Endothelial cell (in vitro differentiated cells): ENCODE measurements at regions not wholly inside any gene's neighbourhood (a gene's known extent, or its start where the extent isn't known, plus 50 kb on each side); places are given as distances from the start of the nearest gene placed in this dataset.
"Not testable (repeated sequence)": the region's sequence is repeated elsewhere in the genome, so short reads cannot be mapped to it uniquely, and the experiment has no call there.

Source experiments
- DNase-seq: peaks from one replicate; pipeline ENCODE4 v3.0.0; 2021; ENCODE audit warnings: low spot score
- H3K27ac Mint-ChIP-seq: one replicate; pipeline ENCODE4 v1.8.0; 2021; ENCODE audit warnings: mixed read lengths, inconsistent platforms; ENCODE audit not compliant: unreplicated experiment
- H3K27me3 Mint-ChIP-seq: one replicate; pipeline ENCODE4 v1.8.0; 2021; ENCODE audit warnings: mild to moderate bottlenecking, moderate library complexity, mixed read lengths, inconsistent platforms; ENCODE audit not compliant: unreplicated experiment
- H3K36me3 Mint-ChIP-seq: one replicate; pipeline ENCODE4 v1.8.0; 2021; ENCODE audit warnings: mild to moderate bottlenecking, low read depth, mixed read lengths, inconsistent platforms; ENCODE audit not compliant: unreplicated experiment
- H3K4me1 Mint-ChIP-seq: one replicate; pipeline ENCODE4 v1.8.0; 2021; ENCODE audit warnings: mild to moderate bottlenecking, mixed read lengths, inconsistent platforms; ENCODE audit not compliant: unreplicated experiment
- H3K4me3 Mint-ChIP-seq: one replicate; pipeline ENCODE4 v1.8.0; 2021; ENCODE audit warnings: mild to moderate bottlenecking, mixed read lengths, inconsistent platforms; ENCODE audit not compliant: unreplicated experiment
- H3K9me3 Mint-ChIP-seq: one replicate; pipeline ENCODE4 v1.8.0; 2021; ENCODE audit warnings: mixed read lengths, inconsistent platforms; ENCODE audit not compliant: unreplicated experiment
- CTCF ChIP-seq: fragments of 200-600 bp; sonication (generic); IDR thresholded peaks from one replicate; pipeline ENCODE4 v1.5.0; 2021; ENCODE audit warnings: antibody characterized with exemption; ENCODE audit not compliant: unreplicated experiment

- peaks cover 4% of the 10 kb centered on the region for H3K4me1 Mint-ChIP-seq
- H3K27me3 Mint-ChIP-seq: peaks cover 2% of the 10 kb centered on the region
- TF ChIP-seq CTCF: no peak
- no peaks in the 10 kb centered on the region for H3K9me3 Mint-ChIP-seq
- no peaks in the 10 kb centered on the region for H3K36me3 Mint-ChIP-seq
- H3K4me3 Mint-ChIP-seq: no peak overlapping the region
- DNase-seq: no peak
- H3K27ac Mint-ChIP-seq: no peak overlapping the region
These were observed 500.0 kb upstream of the IL12A start for GRCh38 chr3:159488602-159489001.

GRCh38 chr3:159497361-159497760 lies 491.3 kb upstream of the IL12A start:
- no peak for DNase-seq
- Mint-ChIP-seq H3K9me3 (no peaks in the 10 kb centered on the region), H3K27ac (no peak overlapping the region), H3K4me3 (no peak overlapping the region), H3K4me1 (peaks cover 9% of the 10 kb centered on the region), H3K36me3 (no peaks in the 10 kb centered on the region), H3K27me3 (peaks cover 2% of the 10 kb centered on the region)
- TF ChIP-seq CTCF: no peak

GRCh38 chr3:159499031-159499793 lies 489.4 kb upstream of the IL12A start:
- Mint-ChIP-seq H3K4me1 (peaks cover 9% of the 10 kb centered on the region), H3K27ac (no peak overlapping the region), H3K4me3 (no peak overlapping the region), H3K27me3 (peaks cover 2% of the 10 kb centered on the region), H3K36me3 (no peaks in the 10 kb centered on the region), H3K9me3 (no peaks in the 10 kb centered on the region)
- DNase-seq: no peak
- TF ChIP-seq CTCF: no peak

GRCh38 chr3:159501029-159501428 lies 487.6 kb upstream of the IL12A start:
- Mint-ChIP-seq H3K27me3 (no peaks in the 10 kb centered on the region), H3K9me3 (no peaks in the 10 kb centered on the region), H3K27ac (no peak overlapping the region), H3K4me3 (no peak overlapping the region), H3K36me3 (no peaks in the 10 kb centered on the region), H3K4me1 (peaks cover 9% of the 10 kb centered on the region)
- DNase-seq: no peak
- TF ChIP-seq CTCF: no peak

- Mint-ChIP-seq H3K36me3 (no peaks in the 10 kb centered on the region), H3K27ac (no peak overlapping the region), H3K27me3 (no peaks in the 10 kb centered on the region), H3K4me1 (peaks cover under 1% of the 10 kb centered on the region), H3K9me3 (no peaks in the 10 kb centered on the region), H3K4me3 (no peak overlapping the region)
- no peak for DNase-seq
- TF ChIP-seq CTCF: no peak
These were observed 485.6 kb upstream of the IL12A start for GRCh38 chr3:159502986-159503385.

- H3K27ac Mint-ChIP-seq, H3K4me3 Mint-ChIP-seq, H3K36me3 Mint-ChIP-seq, H3K4me1 Mint-ChIP-seq, H3K9me3 Mint-ChIP-seq, DNase-seq, H3K27me3 Mint-ChIP-seq: not testable (repeated sequence)
These were observed 477.6 kb upstream of the IL12A start for GRCh38 chr3:159510988-159511387.
